Medulla oblongata (tissue), 1 donor: ENCODE measurements at regions not wholly inside any gene's neighbourhood (a gene's known extent, or its start where the extent isn't known, plus 50 kb on each side); places are given as distances from the start of the nearest gene placed in this dataset.
A peak's percentile ranks its signal among the peaks of the same experiment; 100 is the strongest.
"Not testable (repeated sequence)": the region's sequence is repeated elsewhere in the genome, so short reads cannot be mapped to it uniquely, and the experiment has no call there.

ENCODE experiments used
- DNase-seq: peaks from one replicate; pipeline ENCODE4 v3.0.0-alpha.2; 2015; ENCODE audit errors: extremely low spot score

GRCh38 chr15:32536507-32537172 is 56.6 kb upstream of the GOLGA8N start:
- peak; percentile 4 for DNase-seq

DNA sequence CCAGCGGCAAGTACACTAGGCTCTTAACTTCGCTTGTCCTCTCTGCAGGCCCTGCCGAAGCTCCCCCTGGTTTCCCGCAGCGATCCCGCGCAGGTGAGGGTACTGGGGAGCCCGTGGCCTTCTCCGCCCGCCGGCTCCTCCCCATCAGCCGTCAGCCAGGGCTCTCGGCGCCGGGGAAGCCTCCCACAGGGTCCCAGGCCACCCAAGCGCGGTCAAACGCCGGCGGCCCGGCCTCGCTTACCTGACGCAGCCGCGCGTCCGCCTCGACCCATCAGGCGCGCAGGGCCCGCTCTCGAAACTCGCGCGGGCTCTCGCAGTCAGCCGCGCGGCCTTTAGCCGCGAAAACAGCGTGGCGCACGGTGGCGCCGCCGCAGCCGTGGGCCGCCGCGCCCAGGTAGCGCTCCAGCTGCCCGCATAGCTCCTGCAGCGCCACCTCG is 57.2 kb upstream of the GOLGA8N start:
- DNase-seq: not testable (repeated sequence)

- DNase-seq: not testable (repeated sequence)
These were observed 57.9 kb upstream of the GOLGA8N start for GRCh38 chr15:32535150-32535898.

GRCh38 chr15:32522900-32523299 is 67.5 kb upstream of the GOLGA8O start:
- DNase-seq: not testable (repeated sequence)

DNA sequence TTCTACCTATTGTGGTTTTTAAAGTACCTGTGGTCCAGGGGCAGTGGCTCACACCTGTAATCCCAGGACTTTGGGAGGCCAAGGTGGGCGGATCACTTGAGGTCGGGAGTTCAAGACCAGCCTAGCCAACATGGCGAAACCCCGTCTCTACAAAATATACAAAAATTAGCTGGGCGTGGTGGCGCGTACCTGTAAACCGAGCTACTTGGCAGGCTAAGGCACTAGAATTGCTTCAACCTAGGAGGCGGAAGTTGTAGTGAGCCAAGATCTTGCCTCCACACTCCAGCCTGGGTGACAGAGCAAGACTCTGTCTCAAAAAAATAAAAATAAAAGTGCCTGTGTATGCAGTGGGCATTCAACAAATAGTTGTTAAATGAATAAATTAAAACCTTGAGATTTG is 67.0 kb upstream of the GOLGA8O start:
- DNase-seq: not testable (repeated sequence)

GRCh38 chr15:32518976-32519375 is 63.5 kb upstream of the GOLGA8O start:
- not testable (repeated sequence) for DNase-seq

GRCh38 chr15:32518013-32518412 is 62.6 kb upstream of the GOLGA8O start:
- DNase-seq: not testable (repeated sequence)

- DNase-seq: not testable (repeated sequence)
These were observed 61.5 kb upstream of the GOLGA8O start for GRCh38 chr15:32516954-32517353.

- DNase-seq: not testable (repeated sequence)
These were observed 57.9 kb upstream of the GOLGA8O start for GRCh38 chr15:32513378-32513777.

DNA sequence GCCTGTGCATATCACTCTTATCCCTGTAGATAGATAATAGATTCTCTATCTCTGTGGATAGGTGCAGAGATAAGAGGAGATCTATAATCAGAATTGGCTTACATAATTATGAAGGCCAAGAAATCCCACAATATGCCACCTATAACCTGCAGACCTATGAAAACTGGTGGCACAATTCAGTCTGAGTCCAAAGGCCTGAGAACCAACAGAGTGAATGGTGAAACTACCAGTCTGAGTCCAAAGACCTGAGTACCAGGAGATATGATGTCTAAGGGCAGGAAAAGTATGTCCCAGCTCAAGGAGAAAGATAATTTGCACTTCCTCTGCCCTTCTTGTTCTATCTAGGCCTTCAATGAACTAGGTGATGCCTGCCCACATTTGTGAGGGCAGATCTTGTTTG is 54.6 kb upstream of the GOLGA8O start:
- DNase-seq: not testable (repeated sequence)

- not testable (repeated sequence) for DNase-seq
These were observed 52.6 kb upstream of the GOLGA8O start for GRCh38 chr15:32508081-32508480.

DNA sequence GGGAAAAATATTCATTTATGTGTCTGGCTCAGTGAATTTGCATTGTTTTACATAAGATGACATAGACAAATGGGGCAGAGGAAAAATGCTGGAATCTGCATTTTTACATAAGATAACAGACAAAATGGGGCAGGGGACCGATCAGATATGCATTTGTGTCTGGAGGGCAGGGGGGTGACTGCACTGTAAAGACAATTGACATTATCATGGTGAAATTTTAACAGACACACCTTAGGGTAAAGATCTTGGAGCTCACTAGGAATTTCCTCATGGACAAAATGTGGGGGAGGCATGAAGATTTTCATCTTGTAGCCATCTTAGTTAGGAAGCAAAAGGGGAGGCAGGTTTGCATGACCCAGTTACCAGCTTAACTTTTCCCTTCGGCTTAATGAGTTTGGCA is 51.4 kb upstream of the GOLGA8O start:
- DNase-seq: not testable (repeated sequence)

- DNase-seq: not testable (repeated sequence)
These were observed 50.2 kb upstream of the GOLGA8O start for GRCh38 chr15:32505633-32506032.
